Activated B cell treated with CpG ODN at 0.5 μM for 24 hours (primary cell): ENCODE measurements at regions not wholly inside any gene's neighbourhood (a gene's known extent, or its start where the extent isn't known, plus 50 kb on each side); places are given as distances from the start of the nearest gene placed in this dataset.

ENCODE experiments used
- ATAC-seq: fragments of 200-7000 bp; cut with Tn5 transposase; one replicate; pipeline ENCODE4 v1.10.0; 2021; ENCODE audit warnings: low read depth, mild to moderate bottlenecking, moderate library complexity
- CTCF ChIA-PET: fragments of 350-600 bp; sonication (Branson Sonifier 250); formaldehyde crosslinking; loops from one replicate; lab custom pipeline; 2021; ENCODE audit warnings: antibody characterized with exemption; lab: Charles Lee
- POLR2A ChIA-PET: fragments of 350-600 bp; sonication (Branson Sonifier 250); formaldehyde crosslinking; loops from one replicate; lab custom pipeline; 2021; ENCODE audit warnings: antibody characterized with exemption; lab: Charles Lee
- DNase-seq: peaks from one replicate; pipeline ENCODE4 v3.0.0; 2022
- H3K27ac Mint-ChIP-seq: one replicate; pipeline ENCODE4 v1.8.0; 2020; ENCODE audit warnings: mixed read lengths
- H3K27me3 Mint-ChIP-seq: one replicate; pipeline ENCODE4 v1.8.0; 2021; ENCODE audit warnings: mixed read lengths
- H3K36me3 Mint-ChIP-seq: one replicate; pipeline ENCODE4 v1.8.0; 2021; ENCODE audit warnings: low read depth, mixed read lengths
- H3K4me1 Mint-ChIP-seq: one replicate; pipeline ENCODE4 v1.8.0; 2021; ENCODE audit warnings: mixed read lengths
- H3K4me3 Mint-ChIP-seq: one replicate; pipeline ENCODE4 v1.8.0; 2020; ENCODE audit warnings: mild to moderate bottlenecking, mixed read lengths
- H3K9me3 Mint-ChIP-seq: one replicate; pipeline ENCODE4 v1.8.0; 2020; ENCODE audit warnings: mixed read lengths
- intact Hi-C: fragments of 100-400 bp; cut with micrococcal nuclease; formaldehyde crosslinking; loops from one replicate; pipeline ENCODE4 v1.15.1; 2024
- TF ChIP-seq, protein P1 (sequence below): fragments of 200-600 bp; IDR thresholded peaks from one replicate; pipeline ENCODE4 v1.8.0; 2022; ENCODE audit warnings: antibody characterized with exemption, mild to moderate bottlenecking

DNA sequence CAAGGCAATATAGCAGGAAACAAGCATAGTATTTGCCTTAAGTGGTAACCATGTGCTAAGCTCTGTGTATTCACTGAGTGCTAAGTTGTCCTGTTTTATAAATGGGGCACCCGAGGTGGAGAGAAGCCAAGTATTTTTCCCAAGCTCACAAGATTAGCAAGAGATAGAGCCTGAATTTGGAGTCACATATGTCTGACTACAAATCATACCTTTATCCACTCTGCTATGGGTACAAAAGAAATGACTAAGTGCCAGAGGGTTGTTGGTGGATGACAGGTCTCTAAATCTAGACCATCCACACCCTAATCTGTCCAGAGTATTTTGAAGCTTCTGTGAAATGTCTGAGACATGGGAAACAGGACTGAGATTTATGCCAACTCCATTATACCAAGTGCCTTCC is 182.1 kb upstream of the SEL1L start:
- Mint-ChIP-seq H3K4me1 (no peaks in the 10 kb centered on the region), H3K9me3 (peaks cover 2% of the 10 kb centered on the region), H3K27ac (no peak overlapping the region), H3K36me3 (no peaks in the 10 kb centered on the region), H3K4me3 (no peak overlapping the region), H3K27me3 (no peaks in the 10 kb centered on the region)
- intact Hi-C loops, result no loop called here
- no peak for ATAC-seq
- DNase-seq, result no peak
- TF ChIP-seq, protein P1, sequence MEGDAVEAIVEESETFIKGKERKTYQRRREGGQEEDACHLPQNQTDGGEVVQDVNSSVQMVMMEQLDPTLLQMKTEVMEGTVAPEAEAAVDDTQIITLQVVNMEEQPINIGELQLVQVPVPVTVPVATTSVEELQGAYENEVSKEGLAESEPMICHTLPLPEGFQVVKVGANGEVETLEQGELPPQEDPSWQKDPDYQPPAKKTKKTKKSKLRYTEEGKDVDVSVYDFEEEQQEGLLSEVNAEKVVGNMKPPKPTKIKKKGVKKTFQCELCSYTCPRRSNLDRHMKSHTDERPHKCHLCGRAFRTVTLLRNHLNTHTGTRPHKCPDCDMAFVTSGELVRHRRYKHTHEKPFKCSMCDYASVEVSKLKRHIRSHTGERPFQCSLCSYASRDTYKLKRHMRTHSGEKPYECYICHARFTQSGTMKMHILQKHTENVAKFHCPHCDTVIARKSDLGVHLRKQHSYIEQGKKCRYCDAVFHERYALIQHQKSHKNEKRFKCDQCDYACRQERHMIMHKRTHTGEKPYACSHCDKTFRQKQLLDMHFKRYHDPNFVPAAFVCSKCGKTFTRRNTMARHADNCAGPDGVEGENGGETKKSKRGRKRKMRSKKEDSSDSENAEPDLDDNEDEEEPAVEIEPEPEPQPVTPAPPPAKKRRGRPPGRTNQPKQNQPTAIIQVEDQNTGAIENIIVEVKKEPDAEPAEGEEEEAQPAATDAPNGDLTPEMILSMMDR, result no peak
- ChIA-PET POLR2A (no interaction called here), CTCF (no interaction called here)

GRCh38 chr14:81716953-81717352 is 183.3 kb upstream of the SEL1L start:
- H3K9me3 Mint-ChIP-seq, result peaks cover 2% of the 10 kb centered on the region
- no peak for ATAC-seq
- H3K27ac Mint-ChIP-seq, result no peak overlapping the region
- intact Hi-C loops, result no loop called here
- no peaks in the 10 kb centered on the region for H3K27me3 Mint-ChIP-seq
- ChIA-PET CTCF (no interaction called here), POLR2A (no interaction called here)
- H3K4me1 Mint-ChIP-seq, result no peaks in the 10 kb centered on the region
- H3K36me3 Mint-ChIP-seq, result no peaks in the 10 kb centered on the region
- TF ChIP-seq, protein P1, result no peak
- no peak overlapping the region for H3K4me3 Mint-ChIP-seq
- DNase-seq, result no peak

DNA sequence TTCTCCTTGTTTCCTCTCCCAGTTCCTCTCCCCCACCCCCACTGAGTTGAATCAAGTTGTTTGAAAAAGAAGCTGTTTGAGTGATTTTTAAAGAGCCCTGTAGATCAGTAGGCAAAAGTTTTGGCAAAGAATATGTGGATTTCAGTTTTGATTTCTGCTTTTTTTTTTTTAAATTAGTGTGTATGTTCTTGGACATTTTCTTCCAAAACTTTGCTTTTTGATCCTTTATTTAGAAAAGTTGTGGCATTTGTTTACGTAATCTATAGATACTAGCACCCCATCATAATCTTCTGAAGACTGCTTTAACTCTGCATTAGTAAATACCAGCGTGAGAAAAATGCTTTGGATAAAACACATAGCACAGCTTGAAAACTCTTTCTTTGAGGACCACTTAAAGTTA is 190.3 kb upstream of the SEL1L start:
- intact Hi-C loops, result no loop called here
- ATAC-seq, result no peak
- no peaks in the 10 kb centered on the region for H3K27me3 Mint-ChIP-seq

GRCh38 chr14:81727218-81727617 is 193.6 kb upstream of the SEL1L start:
- TF ChIP-seq, protein P1, result no peak
- no peak for DNase-seq
- Mint-ChIP-seq H3K36me3 (no peaks in the 10 kb centered on the region), H3K27ac (no peak overlapping the region), H3K27me3 (no peaks in the 10 kb centered on the region), H3K4me3 (no peak overlapping the region), H3K9me3 (no peaks in the 10 kb centered on the region), H3K4me1 (no peaks in the 10 kb centered on the region)
- ChIA-PET POLR2A (no interaction called here), CTCF (no interaction called here)
- intact Hi-C loops, result no loop called here
- ATAC-seq, result no peak

More for the DNA sequence above, 190.3 kb upstream of the SEL1L start:
- no peak for DNase-seq
- Mint-ChIP-seq H3K4me3 (no peak overlapping the region), H3K4me1 (no peaks in the 10 kb centered on the region), H3K36me3 (no peaks in the 10 kb centered on the region), H3K27ac (no peak overlapping the region), H3K9me3 (no peaks in the 10 kb centered on the region)
- ChIA-PET CTCF (no interaction called here), POLR2A (no interaction called here)
- TF ChIP-seq, protein P1, result no peak

GRCh38 chr14:81728447-81728846 is 194.8 kb upstream of the SEL1L start:
- H3K27ac Mint-ChIP-seq, result no peak overlapping the region
- TF ChIP-seq, protein P1, result no peak
- POLR2A ChIA-PET, result no interaction called here
- ATAC-seq, result no peak
- no peak overlapping the region for H3K4me3 Mint-ChIP-seq
- no peaks in the 10 kb centered on the region for H3K27me3 Mint-ChIP-seq
- CTCF ChIA-PET, result no interaction called here
- no peaks in the 10 kb centered on the region for H3K4me1 Mint-ChIP-seq
- DNase-seq, result no peak
- no peaks in the 10 kb centered on the region for H3K36me3 Mint-ChIP-seq
- intact Hi-C loops, result no loop called here
- no peaks in the 10 kb centered on the region for H3K9me3 Mint-ChIP-seq
